Lower leg skin (tissue), 3 donors: ENCODE measurements at regions not wholly inside any gene's neighbourhood (a gene's known extent, or its start where the extent isn't known, plus 50 kb on each side); places are given as distances from the start of the nearest gene placed in this dataset.

ENCODE experiments used
- CTCF ChIP-seq, 3 donors: fragments of 450-650 bp; IDR thresholded peaks; one replicate each; pipeline ENCODE4 v1.5.1; 2016; ENCODE audit warnings: antibody characterized with exemption in 3 of 3, mild to moderate bottlenecking in 3 of 3, moderate library complexity in 2 of 3
- POLR2A ChIP-seq, 2 donors: fragments of 450-650 bp; IDR thresholded peaks; one replicate each; pipeline ENCODE4 v1.6.1; 2016 to 2017; ENCODE audit warnings: antibody characterized with exemption in 2 of 2, mild to moderate bottlenecking in 1 of 2, moderate library complexity in 1 of 2

DNA sequence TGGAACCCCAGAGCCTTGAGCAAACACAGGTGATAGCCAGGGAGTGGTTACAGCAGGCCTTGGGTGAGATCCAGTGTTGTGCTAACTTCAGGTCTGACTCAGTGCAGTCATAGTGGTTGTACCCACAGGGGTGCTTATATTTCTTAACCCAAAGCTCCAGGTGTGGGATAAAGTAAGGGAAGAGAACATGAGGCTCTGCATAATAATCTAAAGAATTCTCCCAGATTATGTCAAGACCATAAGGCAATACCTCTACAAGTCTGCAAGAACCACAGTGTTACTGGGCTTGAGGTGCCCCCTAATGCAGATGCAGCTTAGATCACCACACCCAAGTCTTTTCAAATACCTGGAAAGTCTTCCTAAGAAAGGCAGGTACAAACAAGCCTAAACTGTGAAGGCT is 485.4 kb downstream of the RFC3 start:
- TF ChIP-seq CTCF (IDR thresholded peaks at IDR 0.05), result no peak
- no peak for TF ChIP-seq POLR2A (IDR thresholded peaks at IDR 0.05)
